HG02981 (cell line): ENCODE measurements at regions not wholly inside any gene's neighbourhood (a gene's known extent, or its start where the extent isn't known, plus 50 kb on each side); places are given as distances from the start of the nearest gene placed in this dataset.
A peak's percentile ranks its signal among the peaks of the same experiment; 100 is the strongest.

Experiments used
- ATAC-seq: cut with Tn5 transposase; IDR thresholded peaks from one replicate; pipeline ENCODE4 v1.9.1; 2021; ENCODE audit warnings: mild to moderate bottlenecking, moderate library complexity; ENCODE audit not compliant: unreplicated experiment

DNA sequence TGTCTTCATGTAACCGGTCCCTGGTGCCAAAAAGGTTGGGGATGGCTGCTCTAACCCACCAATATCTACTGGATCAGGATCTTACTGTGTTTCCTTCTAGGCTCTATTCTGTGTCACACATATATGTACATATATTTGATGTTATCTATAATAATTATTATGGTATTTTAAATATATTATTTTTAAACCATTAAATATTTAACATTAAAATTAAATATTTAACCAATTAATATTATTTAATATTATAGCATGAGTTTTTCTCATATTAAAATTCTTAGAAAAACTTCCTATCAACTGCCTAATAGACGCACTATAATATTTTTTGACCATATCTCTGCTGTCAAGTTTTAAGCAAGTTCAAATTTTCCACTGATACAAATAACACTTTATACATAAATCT lies 196.9 kb upstream of the PLET1 start:
- no peak for ATAC-seq

GRCh38 chr11:112459001-112459400 lies 198.3 kb upstream of the PLET1 start:
- ATAC-seq, result no peak

- ATAC-seq, result no peak
Observed at GRCh38 chr11:112460141-112460540, 199.5 kb upstream of the PLET1 start.

DNA sequence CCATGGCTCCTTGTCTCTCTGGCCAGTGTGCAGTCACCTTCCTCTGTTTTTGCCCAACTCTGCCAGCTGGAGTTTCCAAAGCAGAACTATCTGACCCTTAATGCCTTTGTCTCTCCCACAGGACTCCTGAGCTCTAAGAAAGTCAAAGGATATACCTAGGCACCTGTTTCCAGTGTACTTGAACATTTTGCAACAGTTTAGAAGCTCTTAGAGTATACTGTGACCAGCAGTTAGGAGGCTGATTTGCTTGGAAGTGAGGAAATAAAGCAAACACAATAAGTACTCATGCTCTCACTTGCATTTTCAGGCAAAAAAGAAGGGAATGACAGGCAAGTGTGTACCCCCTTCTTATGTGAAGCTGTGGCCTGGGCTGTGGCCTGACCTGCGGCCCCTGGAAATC lies 204.3 kb upstream of the PLET1 start:
- no peak for ATAC-seq

DNA sequence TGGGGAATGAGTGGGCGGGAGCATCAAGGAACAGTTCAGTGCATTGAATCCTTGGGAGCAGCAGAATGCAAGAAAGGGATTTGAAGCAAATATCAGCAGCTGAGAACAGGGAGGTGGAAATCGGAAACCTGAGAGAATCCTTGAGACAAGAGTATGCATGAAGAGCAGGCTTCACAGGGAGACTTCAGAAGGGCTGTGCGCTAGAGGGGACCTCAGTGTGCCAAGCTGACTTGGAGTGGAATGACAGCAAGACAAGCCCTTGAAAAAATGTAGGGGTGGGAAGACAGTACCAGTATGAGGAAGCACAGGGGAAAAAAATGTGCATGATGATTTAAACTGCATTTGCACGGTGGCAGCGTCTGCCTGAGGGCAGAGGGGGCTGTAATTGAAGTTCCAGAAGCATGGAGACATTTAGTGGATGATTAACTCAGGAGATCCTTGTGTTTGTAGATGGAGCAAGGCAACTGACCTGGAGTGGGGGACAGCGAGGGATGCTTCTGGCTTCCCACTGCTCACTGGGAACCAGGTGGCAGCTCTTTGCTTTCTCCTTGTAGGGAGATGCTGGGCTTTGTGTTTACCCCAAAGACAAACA lies 204.9 kb upstream of the PLET1 start:
- no peak for ATAC-seq

GRCh38 chr11:112467721-112468120 lies 207.1 kb upstream of the PLET1 start:
- ATAC-seq, result no peak

GRCh38 chr11:112469376-112469775 lies 208.7 kb upstream of the PLET1 start:
- no peak for ATAC-seq

- ATAC-seq, result no peak
Observed at GRCh38 chr11:112470355-112470754, 209.7 kb upstream of the PLET1 start.

GRCh38 chr11:112471731-112472130 lies 211.1 kb upstream of the PLET1 start:
- ATAC-seq, result no peak

DNA sequence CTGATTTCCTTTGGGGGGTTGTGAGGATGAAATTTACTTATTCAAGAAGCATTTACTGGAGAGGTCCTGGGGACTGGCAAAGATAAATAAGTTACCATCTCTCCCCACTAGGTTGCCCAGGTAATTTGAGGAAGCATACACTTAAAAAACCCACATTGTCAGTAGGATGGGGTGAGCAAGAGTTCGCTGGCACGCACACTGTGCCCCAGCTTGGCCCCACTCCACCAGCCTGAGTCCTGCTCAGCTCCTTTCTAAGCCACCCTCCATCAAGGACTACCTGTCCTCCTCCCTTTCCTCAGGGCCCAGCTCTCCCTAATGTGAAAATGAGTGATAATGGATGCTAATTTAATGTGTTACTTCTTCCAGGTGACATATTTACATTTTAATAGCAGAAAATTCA lies 216.5 kb upstream of the PLET1 start:
- no peak for ATAC-seq

DNA sequence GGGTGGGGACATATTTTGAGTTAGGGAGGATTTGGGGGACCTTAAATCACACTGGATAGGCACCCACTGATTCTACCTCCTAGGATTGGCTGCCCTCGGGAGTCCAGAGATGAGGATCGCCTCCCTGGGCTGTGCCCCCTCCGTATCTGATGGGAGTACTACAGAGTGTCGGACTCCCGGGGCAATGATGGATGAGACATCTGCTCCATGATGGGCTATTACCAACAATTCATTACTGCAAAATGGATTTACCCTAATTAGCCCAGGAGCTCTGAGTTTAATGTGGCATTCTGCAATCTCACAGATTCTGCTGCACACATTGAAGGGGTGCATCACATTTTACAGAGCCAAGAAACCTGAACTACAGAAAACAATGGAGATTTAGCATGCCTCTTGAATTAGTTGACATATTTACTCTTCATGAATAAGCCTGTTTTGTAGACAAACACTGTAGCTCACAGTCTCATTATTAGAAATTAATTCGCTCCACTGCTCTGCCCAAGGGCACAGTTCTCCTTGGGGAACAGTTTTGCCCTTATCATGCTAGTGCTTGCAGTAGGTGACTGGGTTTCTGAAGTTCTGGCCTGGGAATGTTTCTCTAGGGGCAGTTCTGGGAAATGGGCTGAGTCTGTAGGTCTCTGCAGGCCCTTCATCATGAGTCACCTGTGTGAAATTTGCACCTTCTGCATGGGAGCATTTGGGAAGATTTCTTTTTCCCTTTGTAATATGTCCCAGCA lies 217.1 kb upstream of the PLET1 start:
- no peak for ATAC-seq

DNA sequence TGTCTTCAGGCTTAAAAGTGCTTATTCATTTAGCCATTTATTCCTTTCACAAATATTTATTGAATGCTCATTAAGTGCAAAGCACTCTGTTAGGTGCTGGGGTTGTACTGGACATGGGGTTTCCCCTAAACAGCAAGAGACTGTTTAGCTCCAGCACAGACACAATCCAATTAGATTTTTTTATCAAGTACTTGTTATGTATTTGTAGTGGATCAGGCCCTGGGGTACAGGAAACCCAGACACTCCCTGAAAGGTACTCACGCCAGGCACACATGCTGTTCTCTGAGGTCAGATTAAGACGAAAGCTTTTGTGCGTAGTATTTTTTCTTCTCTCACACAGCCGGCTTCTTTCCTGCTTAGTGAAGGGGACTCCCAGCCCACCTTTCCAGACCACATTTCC lies 218.1 kb upstream of the PLET1 start:
- no peak for ATAC-seq

DNA sequence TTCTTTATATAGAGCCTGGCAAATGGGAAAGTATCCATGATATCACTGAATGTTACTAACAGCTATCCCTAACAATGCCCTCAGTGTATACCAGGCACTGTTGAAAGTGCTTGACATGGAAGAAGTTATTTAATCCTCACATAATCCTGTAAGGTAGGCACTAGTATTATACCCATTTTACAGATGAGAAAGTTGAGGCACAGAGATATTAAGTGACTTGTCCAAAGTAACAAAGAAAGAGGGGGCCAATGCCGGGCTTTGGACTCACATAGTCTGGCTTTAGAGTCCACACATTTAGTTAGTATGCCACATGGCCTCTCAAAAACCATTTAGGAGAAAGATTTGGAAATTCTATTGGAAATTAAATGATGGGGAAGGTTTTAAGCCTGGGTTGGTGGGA lies 220.8 kb upstream of the PLET1 start:
- no peak for ATAC-seq

DNA sequence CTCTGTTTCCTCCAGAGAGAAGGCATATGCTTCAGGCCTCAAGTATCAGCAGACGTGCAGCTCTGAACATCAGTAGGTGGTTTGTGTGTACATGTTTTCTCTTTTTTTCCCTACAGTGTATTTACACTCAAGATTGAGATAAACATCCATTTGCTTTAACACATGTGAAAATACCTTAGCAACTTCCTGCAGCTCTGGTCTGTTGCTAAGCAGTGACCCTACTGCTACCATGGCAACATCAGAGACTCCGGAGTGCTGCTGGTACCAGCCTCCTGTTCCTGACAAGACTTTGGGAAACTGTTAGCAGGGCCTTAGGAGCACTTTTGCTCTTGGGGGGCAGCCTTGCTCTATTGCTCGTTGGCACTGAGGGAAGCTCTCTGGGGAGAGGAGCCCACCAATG lies 221.2 kb upstream of the PLET1 start:
- no peak for ATAC-seq

- peak; percentile 73 for ATAC-seq
Observed at GRCh38 chr11:112485280-112485679, 224.6 kb upstream of the PLET1 start.

DNA sequence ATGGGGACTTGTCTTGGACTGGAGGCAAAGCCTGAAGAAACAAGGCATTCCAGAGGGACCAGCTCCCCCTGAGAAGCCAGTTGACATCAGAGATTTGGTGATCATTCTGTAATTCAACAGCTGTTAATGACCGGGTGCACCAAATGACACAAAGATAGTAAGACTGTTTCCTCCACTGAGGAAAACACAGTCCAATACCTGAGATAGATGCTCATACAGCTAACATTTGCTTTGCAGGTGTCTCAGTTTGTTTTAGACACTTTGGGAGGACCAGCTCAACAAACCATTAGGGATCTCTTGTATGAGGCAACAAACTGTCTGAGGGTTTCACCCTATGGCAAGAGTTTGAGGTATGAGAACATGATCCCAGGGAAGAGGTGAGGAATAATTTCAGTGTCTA lies 237.2 kb upstream of the PLET1 start:
- ATAC-seq, result no peak

GRCh38 chr11:112498701-112499100 lies 238.0 kb upstream of the PLET1 start:
- ATAC-seq, result no peak

- ATAC-seq, result no peak
Observed at GRCh38 chr11:112499153-112499880, 238.7 kb upstream of the PLET1 start.

GRCh38 chr11:112499881-112500204 lies 239.2 kb upstream of the PLET1 start:
- ATAC-seq, result no peak

DNA sequence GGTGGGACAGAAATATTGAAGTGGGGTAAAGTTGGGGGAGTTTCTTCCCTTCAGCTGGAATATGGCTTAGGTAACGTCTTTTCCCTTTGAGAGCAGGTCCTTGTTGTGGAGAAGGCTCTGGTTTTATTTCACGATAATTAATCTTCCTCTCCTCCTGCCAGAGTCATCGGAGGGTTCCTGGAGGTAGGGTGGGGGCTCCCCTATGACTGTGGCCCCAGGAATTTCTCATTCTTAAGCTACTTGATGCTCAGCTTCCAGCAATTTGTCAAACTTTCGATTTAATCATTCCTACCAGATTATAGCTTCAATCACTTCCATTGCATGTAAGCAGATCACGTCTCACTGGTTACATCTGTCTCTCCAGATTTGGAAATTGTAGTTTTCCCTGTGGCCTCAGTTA lies 242.8 kb upstream of the PLET1 start:
- ATAC-seq, result no peak

GRCh38 chr11:112504056-112504455 lies 243.4 kb upstream of the PLET1 start:
- ATAC-seq, result no peak

- no peak for ATAC-seq
Observed at GRCh38 chr11:112506852-112507251, 246.2 kb upstream of the PLET1 start.
